ENCODE measurements at regions not wholly inside any gene's neighbourhood (a gene's known extent, or its start where the extent isn't known, plus 50 kb on each side); places are given as distances from the start of the nearest gene placed in this dataset.

DNA sequence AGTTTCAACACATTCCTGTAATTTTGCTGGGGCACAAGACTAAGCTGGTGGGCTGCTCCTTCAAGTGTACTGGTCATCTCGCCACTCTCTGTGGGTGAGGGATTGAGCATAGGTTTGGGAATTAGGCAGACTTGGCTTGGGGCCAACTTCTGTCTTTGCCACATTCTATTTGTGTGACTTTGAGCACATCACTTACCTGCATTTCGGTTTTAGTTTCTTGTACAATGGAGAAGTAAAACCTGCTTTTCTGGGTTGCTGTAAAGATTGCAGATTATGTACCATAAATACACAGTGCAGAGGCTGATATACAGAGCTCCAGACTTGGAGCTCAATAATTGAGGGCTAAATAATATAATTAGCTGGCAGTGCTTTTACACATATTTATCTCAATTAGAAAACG is 162.1 kb downstream of the C3orf38 start:
- Mint-ChIP-seq H3K36me3 (peaks cover 0 to 4% (median 0%) of the 10 kb centered on the region in 3 donors), H3K27me3 (ENCODE audit: low read depth in 3 of 3) (peaks cover 0 to 2% (median 0%) of the 10 kb centered on the region in 3 donors), H3K4me1 (no peaks in the 10 kb centered on the region), H3K9me3 (peaks cover 0 to 6% (median 2%) of the 10 kb centered on the region in 6 donors), H3K4me3 (no peak overlapping the region), H3K27ac (no peak overlapping the region)
- DNase-seq, result no peak

DNA sequence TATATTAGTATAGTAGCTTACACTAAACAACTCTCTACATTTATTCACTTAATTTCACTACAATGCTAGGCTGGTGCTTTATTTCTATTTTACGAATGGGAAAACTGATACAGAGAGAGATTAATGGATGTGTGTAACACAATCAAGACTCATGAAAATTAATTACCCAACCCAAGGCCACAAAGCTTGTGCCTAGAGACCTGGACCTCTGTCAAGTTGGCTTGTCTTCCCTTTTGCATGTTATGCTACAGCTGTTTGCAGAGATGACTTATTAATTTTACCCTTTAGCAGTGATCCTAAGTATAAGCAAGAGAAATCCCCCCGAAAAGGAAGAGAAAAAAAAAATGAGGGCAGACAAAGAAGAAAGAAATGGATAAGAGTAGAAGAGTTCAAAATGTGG is 162.5 kb downstream of the C3orf38 start:
- peaks cover 0 to 2% (median 0%) of the 10 kb centered on the region in 3 donors for H3K27me3 Mint-ChIP-seq (ENCODE audit: low read depth in 3 of 3)
- no peaks in the 10 kb centered on the region for H3K4me1 Mint-ChIP-seq
- H3K9me3 Mint-ChIP-seq, result peaks cover 0 to 7% (median 2%) of the 10 kb centered on the region in 6 donors
- no peak overlapping the region for H3K4me3 Mint-ChIP-seq
- H3K27ac Mint-ChIP-seq, result no peak overlapping the region
- DNase-seq, result no peak
- peaks cover 0 to 4% (median 0%) of the 10 kb centered on the region in 3 donors for H3K36me3 Mint-ChIP-seq

DNA sequence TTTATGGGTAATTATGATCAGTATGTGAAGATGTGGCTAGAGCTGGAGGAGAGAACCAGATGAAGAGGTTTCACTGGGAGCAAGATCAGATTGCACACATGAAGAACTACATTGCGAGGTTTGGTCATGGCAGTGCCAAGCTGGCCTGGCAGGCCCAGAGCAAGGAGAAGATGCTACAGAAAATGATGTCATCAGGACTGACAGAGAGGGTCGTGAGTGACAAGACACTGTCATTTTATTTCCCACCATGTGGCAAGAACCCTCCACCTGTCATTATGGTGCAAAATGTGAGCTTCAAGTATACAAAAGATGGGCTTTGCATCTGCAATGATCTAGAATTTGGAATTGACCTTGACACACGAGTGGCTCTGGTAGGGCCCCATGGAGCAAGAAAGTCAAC is 168.3 kb downstream of the C3orf38 start:
- H3K4me3 Mint-ChIP-seq, result no peak overlapping the region
- no peak overlapping the region for H3K27ac Mint-ChIP-seq
- H3K27me3 Mint-ChIP-seq (ENCODE audit: low read depth in 3 of 3), result peaks cover 0 to 2% (median 0%) of the 10 kb centered on the region in 3 donors
- peaks cover 0 to 13% (median 5%) of the 10 kb centered on the region in 6 donors for H3K9me3 Mint-ChIP-seq
- no peak for DNase-seq
- H3K4me1 Mint-ChIP-seq, result no peaks in the 10 kb centered on the region
- peaks cover 0 to 4% (median 0%) of the 10 kb centered on the region in 3 donors for H3K36me3 Mint-ChIP-seq

DNA sequence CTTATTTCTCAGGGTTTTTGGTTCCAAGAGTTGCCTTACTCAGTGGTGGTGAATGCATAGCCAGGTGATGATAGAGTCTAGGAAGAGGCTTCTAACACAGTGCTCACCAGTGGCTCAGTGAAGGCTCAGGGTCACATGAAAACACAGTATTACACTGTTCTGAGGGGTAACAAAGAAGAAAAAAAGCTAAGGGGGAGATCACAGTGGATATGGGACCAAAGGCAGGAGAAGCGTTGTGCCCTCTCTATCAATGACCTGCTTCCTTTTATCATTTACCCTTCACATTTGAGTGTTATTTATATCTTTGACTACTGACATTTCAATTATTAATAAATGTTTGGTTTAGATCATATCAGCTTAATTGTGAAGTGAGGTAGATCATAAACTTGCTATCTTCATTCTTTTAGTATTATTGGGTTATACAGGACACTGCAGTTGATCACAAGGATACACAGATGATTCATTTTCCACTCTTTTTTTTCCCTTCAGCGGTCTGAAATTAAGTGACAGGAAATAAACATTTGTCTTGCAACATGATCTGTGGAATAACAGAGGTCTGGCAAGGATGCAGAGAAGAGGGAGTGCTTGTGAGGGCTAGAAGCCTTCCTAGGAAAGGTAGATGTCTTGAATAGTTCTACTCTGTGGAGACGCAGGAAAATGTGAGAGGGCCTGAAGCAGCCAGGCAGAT is 171.7 kb downstream of the C3orf38 start:
- no peak for DNase-seq
- Mint-ChIP-seq H3K27ac (no peak overlapping the region), H3K27me3 (ENCODE audit: low read depth in 3 of 3) (peaks cover 0 to 2% (median 0%) of the 10 kb centered on the region in 3 donors), H3K9me3 (peaks cover 0 to 20% (median 7%) of the 10 kb centered on the region in 6 donors), H3K4me3 (no peak overlapping the region), H3K36me3 (peaks cover 0 to 2% (median 0%) of the 10 kb centered on the region in 3 donors), H3K4me1 (no peaks in the 10 kb centered on the region)

DNA sequence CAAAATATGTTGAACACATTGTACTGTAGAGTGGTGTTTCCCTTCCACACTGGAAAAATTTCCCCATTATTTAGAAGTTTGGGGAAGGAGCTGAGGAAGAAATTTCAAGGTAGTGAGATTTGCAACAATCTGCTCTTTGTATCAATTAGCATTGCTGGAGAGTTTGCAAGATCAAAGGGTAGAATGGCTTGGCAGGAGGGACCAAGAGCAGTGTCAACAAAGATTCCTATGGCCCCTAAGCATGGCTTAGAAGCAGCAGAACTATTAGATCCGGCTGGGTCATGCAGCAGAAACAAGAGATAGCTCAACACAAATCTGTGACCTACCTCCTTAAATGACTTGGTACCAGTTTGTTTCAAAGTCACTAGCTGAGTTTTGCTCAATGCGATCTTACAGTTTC is 175.0 kb downstream of the C3orf38 start:
- Mint-ChIP-seq H3K4me1 (no peaks in the 10 kb centered on the region), H3K27me3 (ENCODE audit: low read depth in 3 of 3) (peaks cover 0 to 2% (median 0%) of the 10 kb centered on the region in 3 donors), H3K27ac (no peak overlapping the region), H3K9me3 (peaks cover 0 to 21% (median 6%) of the 10 kb centered on the region in 6 donors), H3K4me3 (no peak overlapping the region), H3K36me3 (no peaks in the 10 kb centered on the region)
- DNase-seq, result no peak

DNA sequence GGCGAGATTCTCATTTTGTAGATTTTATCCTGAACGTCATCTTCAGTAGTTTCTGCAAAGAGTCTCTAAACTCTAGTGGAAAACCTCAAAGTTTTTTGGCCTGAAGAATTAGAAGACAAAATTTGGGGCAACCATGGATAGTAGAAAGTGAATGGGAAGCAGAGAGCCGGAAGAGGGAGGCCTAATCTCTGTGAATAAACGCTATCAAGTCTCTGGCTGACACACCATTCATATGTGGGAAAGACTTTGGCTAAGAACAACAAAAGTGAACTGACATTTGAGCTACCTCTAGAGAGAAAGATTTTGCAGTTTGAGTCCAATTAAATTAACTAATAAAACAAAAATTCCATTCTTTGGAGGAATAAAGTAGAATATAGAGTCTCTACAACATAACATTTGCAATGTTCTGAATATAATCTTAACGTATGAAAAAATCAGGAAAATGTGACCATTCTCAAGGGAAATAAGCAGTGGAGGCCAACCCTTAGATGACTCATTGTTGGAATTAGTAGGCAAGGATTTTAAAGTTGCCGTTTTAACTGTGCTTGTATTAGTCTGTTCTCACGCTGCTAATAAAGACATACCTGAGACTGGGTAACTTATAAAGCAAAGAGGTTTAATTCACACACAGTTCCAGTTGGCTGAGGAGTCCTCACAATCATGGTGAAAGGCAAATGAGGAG is 184.6 kb downstream of the C3orf38 start:
- no peak for DNase-seq
- peaks cover 0 to 4% (median 0%) of the 10 kb centered on the region in 3 donors for H3K27me3 Mint-ChIP-seq (ENCODE audit: low read depth in 3 of 3)
- H3K36me3 Mint-ChIP-seq, result peaks cover 0 to 5% (median 0%) of the 10 kb centered on the region in 3 donors
- H3K9me3 Mint-ChIP-seq, result peaks cover 19 to 43% (median 23%) of the 10 kb centered on the region in 6 donors
- no peaks in the 10 kb centered on the region for H3K4me1 Mint-ChIP-seq
- H3K4me3 Mint-ChIP-seq, result no peak overlapping the region
- H3K27ac Mint-ChIP-seq, result no peak overlapping the region

DNA sequence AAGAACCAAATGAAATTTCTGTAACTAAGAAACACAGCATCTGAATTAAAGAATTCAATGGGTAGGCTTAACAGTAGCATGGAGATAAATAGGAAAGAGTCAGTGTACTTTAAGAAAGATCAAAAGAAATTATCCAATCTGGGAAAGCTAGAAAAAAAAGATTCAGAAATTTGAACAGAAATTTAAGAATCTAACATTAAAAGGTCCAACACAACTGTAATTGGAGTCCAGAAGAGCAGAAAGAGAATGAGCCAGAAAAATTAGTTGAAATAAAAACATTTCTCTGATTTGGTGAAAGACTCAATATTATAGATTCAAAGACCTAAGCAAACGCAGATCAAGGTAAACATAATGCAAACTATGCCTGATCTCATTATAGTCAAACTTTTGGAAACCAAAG is 187.1 kb downstream of the C3orf38 start:
- Mint-ChIP-seq H3K36me3 (peaks cover 0 to 5% (median 0%) of the 10 kb centered on the region in 3 donors), H3K9me3 (peaks cover 19 to 42% (median 22%) of the 10 kb centered on the region in 6 donors), H3K4me1 (no peaks in the 10 kb centered on the region), H3K4me3 (no peak overlapping the region), H3K27me3 (ENCODE audit: low read depth in 3 of 3) (peaks cover 0 to 2% (median 0%) of the 10 kb centered on the region in 3 donors), H3K27ac (no peak overlapping the region)
- DNase-seq, result no peak

DNA sequence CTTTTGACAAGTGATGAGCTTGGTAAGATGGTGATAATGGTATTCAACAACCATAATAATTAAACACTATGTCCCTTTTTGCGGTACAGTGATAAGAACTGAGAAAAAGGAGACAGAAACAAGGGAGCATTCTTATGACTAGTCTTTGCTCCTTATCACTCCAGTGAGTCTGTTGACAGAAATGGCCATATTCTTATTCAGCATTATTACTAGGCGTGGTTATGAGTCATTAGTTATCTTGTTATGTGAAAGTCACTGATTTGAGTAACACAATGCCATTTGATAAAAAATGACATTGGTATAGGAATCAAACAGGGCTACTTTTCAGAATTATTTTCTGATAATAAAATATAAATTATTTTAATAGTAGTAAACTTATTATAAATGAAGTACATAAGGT is 193.5 kb downstream of the C3orf38 start:
- Mint-ChIP-seq H3K4me1 (no peaks in the 10 kb centered on the region), H3K4me3 (no peak overlapping the region), H3K27me3 (ENCODE audit: low read depth in 3 of 3) (peaks cover 0 to 3% (median 0%) of the 10 kb centered on the region in 3 donors), H3K36me3 (no peaks in the 10 kb centered on the region), H3K27ac (no peak overlapping the region), H3K9me3 (peaks cover 0 to 15% (median 7%) of the 10 kb centered on the region in 6 donors)
- DNase-seq, result no peak

DNA sequence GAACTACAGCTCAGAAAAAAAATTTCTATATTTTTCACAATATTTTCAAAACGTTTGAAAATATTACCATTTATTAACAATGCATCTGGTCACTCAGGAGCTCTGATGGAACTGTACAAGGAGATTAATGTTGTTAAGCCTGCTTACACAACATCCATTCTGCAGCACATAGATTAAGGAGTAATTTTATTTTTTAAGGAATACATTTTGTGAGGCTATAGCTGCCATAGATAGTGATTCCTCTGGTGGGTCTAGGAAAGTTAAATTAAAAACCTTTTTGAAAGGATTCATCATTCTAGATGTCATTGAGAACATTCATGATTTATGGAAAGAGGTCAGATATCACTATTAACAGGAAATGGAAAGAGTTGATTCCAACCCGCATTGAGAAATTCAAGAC is 196.9 kb downstream of the C3orf38 start:
- DNase-seq, result no peak
- no peak overlapping the region for H3K4me3 Mint-ChIP-seq
- H3K4me1 Mint-ChIP-seq, result no peaks in the 10 kb centered on the region
- peaks cover 0 to 21% (median 4%) of the 10 kb centered on the region in 6 donors for H3K9me3 Mint-ChIP-seq
- no peaks in the 10 kb centered on the region for H3K36me3 Mint-ChIP-seq
- no peak overlapping the region for H3K27ac Mint-ChIP-seq
- H3K27me3 Mint-ChIP-seq (ENCODE audit: low read depth in 3 of 3), result peaks cover 0 to 3% (median 0%) of the 10 kb centered on the region in 3 donors

DNA sequence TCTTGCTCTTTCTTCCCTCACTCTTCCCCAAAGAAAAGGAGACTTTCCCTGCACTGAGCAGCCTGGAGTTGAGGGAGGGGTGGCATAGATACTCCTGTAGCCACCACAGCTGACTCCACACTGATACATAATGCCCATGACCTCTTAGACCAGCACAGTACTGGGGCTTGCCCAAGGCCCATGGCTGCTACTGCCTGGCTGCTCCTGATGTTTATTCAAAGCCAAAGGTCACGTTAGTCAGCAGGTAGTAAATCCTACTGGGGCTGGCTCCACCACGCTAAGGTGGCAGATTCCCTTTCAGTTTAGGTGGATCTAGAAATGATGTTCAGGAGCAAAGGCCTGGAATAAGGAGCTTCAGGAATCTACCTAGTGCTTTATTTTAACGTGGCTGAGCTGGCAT is 212.7 kb downstream of the C3orf38 start:
- DNase-seq, result no peak
- H3K4me3 Mint-ChIP-seq, result no peak overlapping the region
- H3K9me3 Mint-ChIP-seq, result peaks cover 12 to 63% (median 32%) of the 10 kb centered on the region in 6 donors
- peaks cover 0 to 4% (median 2%) of the 10 kb centered on the region in 3 donors for H3K27me3 Mint-ChIP-seq (ENCODE audit: low read depth in 3 of 3)
- no peak overlapping the region for H3K27ac Mint-ChIP-seq
- no peaks in the 10 kb centered on the region for H3K4me1 Mint-ChIP-seq
- peaks cover 0 to 5% (median 0%) of the 10 kb centered on the region in 3 donors for H3K36me3 Mint-ChIP-seq

DNA sequence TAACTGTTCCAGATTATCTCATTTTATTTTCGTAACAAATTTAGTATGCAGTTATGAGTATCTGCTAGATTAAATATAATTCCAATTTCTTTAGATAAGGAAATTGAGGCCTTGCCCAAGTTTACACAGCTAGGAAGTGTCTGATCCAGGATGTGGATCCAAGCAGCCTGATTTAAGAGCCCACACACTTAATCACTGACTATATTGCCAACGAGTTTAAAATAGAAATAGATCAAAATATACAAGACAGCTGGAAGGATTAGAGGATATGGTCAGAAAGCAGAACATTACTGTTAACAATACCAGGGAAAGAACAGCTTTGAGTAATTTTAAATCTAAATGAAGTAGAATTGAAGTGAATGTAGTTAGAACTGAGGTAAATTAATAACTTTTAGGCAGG is 215.2 kb downstream of the C3orf38 start:
- DNase-seq, result no peak
- H3K27ac Mint-ChIP-seq, result no peak overlapping the region
- no peaks in the 10 kb centered on the region for H3K36me3 Mint-ChIP-seq
- H3K27me3 Mint-ChIP-seq (ENCODE audit: low read depth in 3 of 3), result peaks cover 0 to 4% (median 0%) of the 10 kb centered on the region in 3 donors
- H3K9me3 Mint-ChIP-seq, result peaks cover 9 to 77% (median 37%) of the 10 kb centered on the region in 6 donors
- H3K4me3 Mint-ChIP-seq, result no peak overlapping the region
- H3K4me1 Mint-ChIP-seq, result no peaks in the 10 kb centered on the region

DNA sequence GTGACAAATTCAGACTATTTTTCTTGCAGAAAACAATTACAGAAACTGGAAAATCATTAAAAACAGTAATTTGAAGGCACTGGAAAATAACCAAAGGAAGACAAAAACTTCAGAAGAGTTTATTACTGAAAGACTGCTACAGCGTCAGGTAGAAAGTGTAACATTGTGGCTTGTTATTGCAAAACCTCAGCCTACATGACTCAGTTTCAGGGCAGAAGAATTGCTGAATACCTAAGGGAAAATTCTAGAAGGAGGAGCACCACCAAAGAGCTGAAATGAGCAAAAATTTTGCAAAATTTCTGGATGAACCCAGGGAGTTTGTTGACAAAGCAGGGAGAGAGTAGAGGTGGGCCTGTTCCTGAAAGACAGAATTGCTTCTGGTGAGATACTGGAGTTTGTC is 219.6 kb downstream of the C3orf38 start:
- no peaks in the 10 kb centered on the region for H3K36me3 Mint-ChIP-seq
- no peak for DNase-seq
- peaks cover 0 to 1% (median 0%) of the 10 kb centered on the region in 3 donors for H3K27me3 Mint-ChIP-seq (ENCODE audit: low read depth in 3 of 3)
- H3K9me3 Mint-ChIP-seq, result peaks cover 17 to 69% (median 34%) of the 10 kb centered on the region in 6 donors
- H3K4me3 Mint-ChIP-seq, result no peak overlapping the region
- H3K27ac Mint-ChIP-seq, result no peak overlapping the region
- H3K4me1 Mint-ChIP-seq, result no peaks in the 10 kb centered on the region

DNA sequence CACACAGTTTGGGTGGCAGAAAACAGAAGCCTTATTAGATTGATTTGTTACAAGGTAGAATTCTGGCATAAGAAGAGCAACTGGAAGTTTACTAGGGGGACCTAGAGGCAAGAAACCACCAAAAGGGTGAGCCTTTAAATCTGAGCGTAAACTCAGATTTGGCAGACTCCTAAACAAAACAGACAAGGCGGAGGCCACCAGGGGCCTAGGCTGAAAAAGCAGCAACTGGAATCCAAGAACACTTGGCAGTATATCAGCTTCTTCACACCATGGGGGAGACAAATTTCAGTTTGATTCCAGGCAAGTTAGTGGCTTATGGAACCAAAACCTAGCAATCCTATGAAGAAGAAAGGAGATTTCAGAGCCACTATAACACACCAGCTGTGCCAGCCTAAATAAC is 220.0 kb downstream of the C3orf38 start:
- Mint-ChIP-seq H3K4me1 (no peaks in the 10 kb centered on the region), H3K9me3 (peaks cover 17 to 65% (median 33%) of the 10 kb centered on the region in 6 donors), H3K4me3 (no peak overlapping the region), H3K27ac (no peak overlapping the region), H3K36me3 (no peaks in the 10 kb centered on the region), H3K27me3 (ENCODE audit: low read depth in 3 of 3) (peaks cover 0 to 1% (median 0%) of the 10 kb centered on the region in 3 donors)
- DNase-seq, result no peak

DNA sequence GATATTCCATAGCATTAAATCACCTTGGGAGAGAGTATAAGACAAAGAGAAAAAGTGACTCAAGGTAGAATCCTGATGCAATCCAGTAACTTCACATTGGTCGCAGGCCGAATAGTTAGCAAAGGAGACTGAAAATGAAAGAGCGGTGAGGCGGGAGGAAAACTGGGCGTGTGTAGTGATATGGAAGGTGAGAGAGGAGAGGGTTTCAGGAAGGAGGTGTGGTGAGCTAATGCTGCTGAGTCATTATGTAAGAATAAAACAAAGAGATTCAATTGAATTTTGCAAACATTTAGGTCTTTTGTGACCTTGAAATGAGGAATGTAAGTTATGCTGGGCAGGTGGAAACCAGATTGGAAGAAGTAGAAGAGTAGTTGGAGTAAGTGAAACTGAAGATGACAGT is 235.3 kb downstream of the C3orf38 start:
- no peaks in the 10 kb centered on the region for H3K36me3 Mint-ChIP-seq
- DNase-seq, result no peak
- H3K9me3 Mint-ChIP-seq, result peaks cover 13 to 37% (median 27%) of the 10 kb centered on the region in 6 donors
- no peak overlapping the region for H3K4me3 Mint-ChIP-seq
- H3K27me3 Mint-ChIP-seq (ENCODE audit: low read depth in 3 of 3), result peaks cover 0 to 2% (median 2%) of the 10 kb centered on the region in 3 donors
- no peak overlapping the region for H3K27ac Mint-ChIP-seq
- no peaks in the 10 kb centered on the region for H3K4me1 Mint-ChIP-seq

Measured in immature natural killer cell (primary cell).